Dermis microvascular lymphatic vessel endothelial cell (primary cell): ENCODE measurements at regions not wholly inside any gene's neighbourhood (a gene's known extent, or its start where the extent isn't known, plus 50 kb on each side); places are given as distances from the start of the nearest gene placed in this dataset.
A peak's percentile ranks its signal among the peaks of the same experiment; 100 is the strongest.

ENCODE experiments used
- DNase-seq, 2 donors: peaks; one replicate each; pipeline versions ENCODE4 v3.0.0 to v3.0.0-alpha.2; 2010; ENCODE audit warnings: low read depth in 2 of 2

GRCh38 chr5:44868541-44868940 lies 59.8 kb downstream of the MRPS30 start:
- no peak for DNase-seq

GRCh38 chr5:44869928-44870327 lies 61.2 kb downstream of the MRPS30 start:
- DNase-seq = no peak

GRCh38 chr5:44870430-44870829 lies 61.7 kb downstream of the MRPS30 start:
- no peak for DNase-seq

GRCh38 chr5:44871401-44871800 lies 62.7 kb downstream of the MRPS30 start:
- no peak for DNase-seq

- DNase-seq = peak in 1 of 2 donors; percentile 45
Observed at GRCh38 chr5:44875661-44876605, 67.2 kb downstream of the MRPS30 start.

GRCh38 chr5:44881266-44881665 lies 72.5 kb downstream of the MRPS30 start:
- DNase-seq = no peak

GRCh38 chr5:44884036-44884435 lies 75.3 kb downstream of the MRPS30 start:
- no peak for DNase-seq

GRCh38 chr5:44885903-44886302 lies 77.2 kb downstream of the MRPS30 start:
- no peak for DNase-seq

- DNase-seq = no peak
Observed at GRCh38 chr5:44887722-44888121, 79.0 kb downstream of the MRPS30 start.

GRCh38 chr5:44888435-44888834 lies 79.7 kb downstream of the MRPS30 start:
- no peak for DNase-seq

- DNase-seq = no peak
Observed at GRCh38 chr5:44891116-44891515, 82.4 kb downstream of the MRPS30 start.

- DNase-seq = no peak
Observed at GRCh38 chr5:44900273-44900954, 91.7 kb downstream of the MRPS30 start.

- DNase-seq = no peak
Observed at GRCh38 chr5:44907396-44907795, 98.6 kb downstream of the MRPS30 start.

GRCh38 chr5:44909004-44909403 lies 100.3 kb downstream of the MRPS30 start:
- DNase-seq = no peak

GRCh38 chr5:44911501-44911900 lies 102.8 kb downstream of the MRPS30 start:
- no peak for DNase-seq

- DNase-seq = no peak
Observed at GRCh38 chr5:44914221-44914620, 105.5 kb downstream of the MRPS30 start.

GRCh38 chr5:44919560-44919959 lies 110.8 kb downstream of the MRPS30 start:
- DNase-seq = no peak

- no peak for DNase-seq
Observed at GRCh38 chr5:44927115-44927733, 118.5 kb downstream of the MRPS30 start.

GRCh38 chr5:44932922-44933585 lies 124.3 kb downstream of the MRPS30 start:
- DNase-seq = no peak

GRCh38 chr5:44933686-44934085 lies 124.9 kb downstream of the MRPS30 start:
- DNase-seq = no peak

- DNase-seq = no peak
Observed at GRCh38 chr5:44935262-44935661, 126.5 kb downstream of the MRPS30 start.

GRCh38 chr5:44935871-44936270 lies 127.1 kb downstream of the MRPS30 start:
- no peak for DNase-seq
